HEK293 (cell line): ENCODE measurements at regions not wholly inside any gene's neighbourhood (a gene's known extent, or its start where the extent isn't known, plus 50 kb on each side); places are given as distances from the start of the nearest gene placed in this dataset.

Experiments
- CTCF ChIA-PET: fragments of 350-600 bp; formaldehyde crosslinking; extraction: SDS; loops from one replicate; lab custom pipeline; 2021; ENCODE audit warnings: antibody characterized with exemption; lab: Yijun Ruan, JAX
- POLR2A ChIA-PET: fragments of 300-600 bp; formaldehyde crosslinking; extraction: SDS; loops from one replicate; lab custom pipeline; 2020; ENCODE audit warnings: antibody characterized with exemption, inconsistent platforms; lab: Yijun Ruan, JAX
- H3K27ac ChIP-seq: fragments of 200-500 bp; sonication (Bioruptor generic); 2 replicates; pipeline ENCODE4 v1.5.1; 2014; ENCODE audit warnings: low read depth, low read length, control low read depth, inconsistent platforms; ENCODE audit errors: extremely low read depth
- H3K36me3 ChIP-seq, 2 experiments: fragments of 200-500 bp in 1 of 2; sonication (Bioruptor generic) in 1 of 2; 1 replicate in 1 of 2; 2 replicates in 1 of 2; pipeline ENCODE4 v1.5.1; 2014 to 2017; ENCODE audit warnings: inconsistent platforms in 2 of 2, low read length in 2 of 2; ENCODE audit not compliant: control insufficient read depth in 2 of 2, insufficient read depth in 1 of 2
- H3K4me1 ChIP-seq: fragments of 200-500 bp; sonication (Bioruptor generic); 2 replicates; pipeline ENCODE4 v1.5.1; 2014; ENCODE audit warnings: mild to moderate bottlenecking, low read length, inconsistent platforms; ENCODE audit not compliant: control insufficient read depth, insufficient read depth
- H3K4me3 ChIP-seq: 2 replicates; pipeline ENCODE4 v1.5.1; 2011; ENCODE audit warnings: low read depth, mild to moderate bottlenecking, control low read depth, low read length, moderate library complexity
- H3K9me3 ChIP-seq: fragments of 200-500 bp; sonication (Bioruptor generic); 2 replicates; pipeline ENCODE4 v1.5.1; 2014; ENCODE audit warnings: low read depth, low read length, inconsistent platforms; ENCODE audit not compliant: control insufficient read depth, insufficient read depth
- GLIS2 ChIP-seq: fragments of 450-650 bp; formaldehyde crosslinking; IDR thresholded peaks from 2 replicates; pipeline ENCODE4 v1.5.1; 2016; ENCODE audit warnings: missing biosample characterization, missing genetic modification characterization
- KLF7 ChIP-seq: fragments of 450-650 bp; formaldehyde crosslinking; IDR thresholded peaks from 2 replicates; pipeline ENCODE4 v1.5.1; 2016; ENCODE audit warnings: missing biosample characterization, missing genetic modification characterization, borderline replicate concordance
- OVOL3 ChIP-seq: fragments of 450-650 bp; formaldehyde crosslinking; IDR thresholded peaks from 2 replicates; pipeline ENCODE4 v1.5.1; 2016; ENCODE audit warnings: missing biosample characterization, missing genetic modification characterization
- REST ChIP-seq: fragments of 450-650 bp; formaldehyde crosslinking; IDR thresholded peaks from 2 replicates; pipeline ENCODE4 v1.5.1; 2016; ENCODE audit warnings: missing biosample characterization, missing genetic modification characterization
- YY2 ChIP-seq: fragments of 450-650 bp; formaldehyde crosslinking; IDR thresholded peaks from 2 replicates; pipeline ENCODE4 v1.5.1; 2016; ENCODE audit warnings: missing biosample characterization, missing genetic modification characterization
- ZBTB21 ChIP-seq: fragments of 450-650 bp; formaldehyde crosslinking; IDR thresholded peaks from 2 replicates; pipeline ENCODE4 v1.5.1; 2017; ENCODE audit warnings: missing biosample characterization, missing genetic modification characterization
- ZBTB44 ChIP-seq: fragments of 450-650 bp; IDR thresholded peaks from 2 replicates; pipeline ENCODE4 v1.5.1; 2018; ENCODE audit warnings: missing biosample characterization, mild to moderate bottlenecking, missing genetic modification characterization
- ZNF19 ChIP-seq: fragments of 450-650 bp; formaldehyde crosslinking; IDR thresholded peaks from 2 replicates; pipeline ENCODE4; 2016; ENCODE audit warnings: missing biosample characterization, missing genetic modification characterization, low read depth
- ZNF239 ChIP-seq: fragments of 450-650 bp; formaldehyde crosslinking; IDR thresholded peaks from 2 replicates; pipeline ENCODE4 v1.5.1; 2016; ENCODE audit warnings: missing biosample characterization, missing genetic modification characterization
- ZNF24 ChIP-seq: fragments of 450-650 bp; formaldehyde crosslinking; IDR thresholded peaks from 2 replicates; pipeline ENCODE4 v1.5.1; 2016; ENCODE audit warnings: missing biosample characterization, missing genetic modification characterization
- ZNF248 ChIP-seq: fragments of 450-650 bp; formaldehyde crosslinking; IDR thresholded peaks from 2 replicates; pipeline ENCODE4 v1.5.1; 2017; ENCODE audit warnings: missing biosample characterization, missing genetic modification characterization
- ZNF302 ChIP-seq: fragments of 450-650 bp; formaldehyde crosslinking; IDR thresholded peaks from 2 replicates; pipeline ENCODE4 v1.5.1; 2016; ENCODE audit warnings: missing biosample characterization, missing genetic modification characterization, low read depth
- ZNF341 ChIP-seq: fragments of 450-650 bp; formaldehyde crosslinking; IDR thresholded peaks from 2 replicates; pipeline ENCODE4; 2016; ENCODE audit warnings: low read depth, missing biosample characterization, missing genetic modification characterization
- ZNF362 ChIP-seq: fragments of 450-650 bp; formaldehyde crosslinking; IDR thresholded peaks from 2 replicates; pipeline ENCODE4 v1.5.1; 2016; ENCODE audit warnings: missing biosample characterization, missing genetic modification characterization
- ZNF544 ChIP-seq: fragments of 450-650 bp; formaldehyde crosslinking; IDR thresholded peaks from 2 replicates; pipeline ENCODE4 v1.5.0; 2017; ENCODE audit warnings: missing biosample characterization, missing genetic modification characterization
- ZNF561 ChIP-seq: fragments of 450-650 bp; IDR thresholded peaks from 2 replicates; pipeline ENCODE4 v1.5.1; 2018; ENCODE audit warnings: missing biosample characterization, missing genetic modification characterization, borderline replicate concordance
- TF ChIP-seq, protein P1 (sequence below): fragments of 450-650 bp; IDR thresholded peaks from 2 replicates; pipeline ENCODE4 v1.5.1; 2018; ENCODE audit warnings: missing biosample characterization, missing genetic modification characterization
- TF ChIP-seq, protein P2 (sequence below): fragments of 450-650 bp; formaldehyde crosslinking; IDR thresholded peaks from 2 replicates; pipeline ENCODE4 v1.5.1; 2016; ENCODE audit warnings: missing biosample characterization, missing genetic modification characterization
- TF ChIP-seq, protein P3 (sequence below): fragments of 450-650 bp; formaldehyde crosslinking; IDR thresholded peaks from 2 replicates; pipeline ENCODE4 v1.5.1; 2016; ENCODE audit warnings: missing biosample characterization, missing genetic modification characterization, low read depth

DNA sequence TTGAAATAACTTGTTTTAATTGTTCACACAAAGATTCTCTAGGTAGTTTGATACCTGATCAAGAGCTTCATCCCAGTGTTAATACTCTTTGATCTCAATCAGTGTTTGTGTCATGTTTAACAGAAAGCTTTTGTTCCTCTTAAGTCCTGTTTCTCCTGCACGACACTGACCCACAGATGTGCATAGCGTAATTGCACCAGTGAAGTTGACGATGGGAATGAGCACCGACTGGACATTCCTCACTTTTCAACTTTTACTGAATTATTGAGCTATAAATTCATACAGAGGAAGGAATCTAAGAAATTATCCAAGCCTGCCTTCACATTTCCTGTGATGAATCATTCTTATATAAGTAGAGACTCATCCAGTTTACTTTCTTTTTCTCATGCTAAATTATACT lies 878.7 kb upstream of the TENM3 start:
- TF ChIP-seq ZNF248 (tag by site-specific recombination) (no peak), ZNF561 (tag by site-specific recombination) (no peak), ZNF24 (no peak), ZNF19 (tag by site-specific recombination) (no peak), ZBTB21 (tag by site-specific recombination) (no peak), REST (no peak), ZBTB44 (tag by site-specific recombination) (no peak), ZNF239 (tag by site-specific recombination) (no peak), GLIS2 (tag by site-specific recombination) (no peak), KLF7 (tag by site-specific recombination) (no peak), ZNF302 (tag by site-specific recombination) (no peak), ZNF544 (tag by site-specific recombination) (no peak)
- TF ChIP-seq, protein P1, sequence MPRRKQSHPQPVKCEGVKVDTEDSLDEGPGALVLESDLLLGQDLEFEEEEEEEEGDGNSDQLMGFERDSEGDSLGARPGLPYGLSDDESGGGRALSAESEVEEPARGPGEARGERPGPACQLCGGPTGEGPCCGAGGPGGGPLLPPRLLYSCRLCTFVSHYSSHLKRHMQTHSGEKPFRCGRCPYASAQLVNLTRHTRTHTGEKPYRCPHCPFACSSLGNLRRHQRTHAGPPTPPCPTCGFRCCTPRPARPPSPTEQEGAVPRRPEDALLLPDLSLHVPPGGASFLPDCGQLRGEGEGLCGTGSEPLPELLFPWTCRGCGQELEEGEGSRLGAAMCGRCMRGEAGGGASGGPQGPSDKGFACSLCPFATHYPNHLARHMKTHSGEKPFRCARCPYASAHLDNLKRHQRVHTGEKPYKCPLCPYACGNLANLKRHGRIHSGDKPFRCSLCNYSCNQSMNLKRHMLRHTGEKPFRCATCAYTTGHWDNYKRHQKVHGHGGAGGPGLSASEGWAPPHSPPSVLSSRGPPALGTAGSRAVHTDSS = no peak
- TF ChIP-seq, protein P2, sequence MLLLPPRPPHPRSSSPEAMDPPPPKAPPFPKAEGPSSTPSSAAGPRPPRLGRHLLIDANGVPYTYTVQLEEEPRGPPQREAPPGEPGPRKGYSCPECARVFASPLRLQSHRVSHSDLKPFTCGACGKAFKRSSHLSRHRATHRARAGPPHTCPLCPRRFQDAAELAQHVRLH = no peak
- CTCF ChIA-PET = no interaction called here

DNA sequence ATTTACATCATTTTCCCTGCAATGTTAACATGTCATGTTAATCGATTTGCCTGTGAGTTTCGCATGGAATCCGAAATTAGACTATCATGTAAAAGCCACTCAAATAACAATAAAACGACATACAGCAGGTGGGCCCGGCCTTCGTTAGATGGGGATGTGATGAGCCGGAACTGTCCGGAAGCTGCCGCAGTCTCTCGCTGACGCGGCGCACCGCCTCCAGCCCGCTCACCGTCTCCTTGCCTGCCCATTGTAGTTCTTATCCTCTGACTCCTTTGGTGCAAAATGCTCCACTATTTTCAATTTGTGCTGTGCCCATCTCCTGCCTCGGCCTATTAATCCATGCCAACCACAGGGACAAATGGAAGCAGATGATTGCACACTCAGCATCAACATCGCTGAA lies 877.5 kb upstream of the TENM3 start:
- no peak overlapping the region for H3K27ac ChIP-seq
- CTCF ChIA-PET = no interaction called here
- POLR2A ChIA-PET = no interaction called here
- H3K4me3 ChIP-seq = no peak overlapping the region
- no peaks in the 10 kb centered on the region for H3K9me3 ChIP-seq
- H3K36me3 ChIP-seq = no peaks in the 10 kb centered on the region
- no peaks in the 10 kb centered on the region for H3K4me1 ChIP-seq
- TF ChIP-seq YY2 (no peak), ZNF341 (tag by site-specific recombination) (no peak), OVOL3 (tag by site-specific recombination) (no peak), ZNF362 (tag by site-specific recombination) (no peak), ZBTB44 (tag by site-specific recombination) (no peak)
- TF ChIP-seq, protein P1 = no peak
- TF ChIP-seq, protein P3, sequence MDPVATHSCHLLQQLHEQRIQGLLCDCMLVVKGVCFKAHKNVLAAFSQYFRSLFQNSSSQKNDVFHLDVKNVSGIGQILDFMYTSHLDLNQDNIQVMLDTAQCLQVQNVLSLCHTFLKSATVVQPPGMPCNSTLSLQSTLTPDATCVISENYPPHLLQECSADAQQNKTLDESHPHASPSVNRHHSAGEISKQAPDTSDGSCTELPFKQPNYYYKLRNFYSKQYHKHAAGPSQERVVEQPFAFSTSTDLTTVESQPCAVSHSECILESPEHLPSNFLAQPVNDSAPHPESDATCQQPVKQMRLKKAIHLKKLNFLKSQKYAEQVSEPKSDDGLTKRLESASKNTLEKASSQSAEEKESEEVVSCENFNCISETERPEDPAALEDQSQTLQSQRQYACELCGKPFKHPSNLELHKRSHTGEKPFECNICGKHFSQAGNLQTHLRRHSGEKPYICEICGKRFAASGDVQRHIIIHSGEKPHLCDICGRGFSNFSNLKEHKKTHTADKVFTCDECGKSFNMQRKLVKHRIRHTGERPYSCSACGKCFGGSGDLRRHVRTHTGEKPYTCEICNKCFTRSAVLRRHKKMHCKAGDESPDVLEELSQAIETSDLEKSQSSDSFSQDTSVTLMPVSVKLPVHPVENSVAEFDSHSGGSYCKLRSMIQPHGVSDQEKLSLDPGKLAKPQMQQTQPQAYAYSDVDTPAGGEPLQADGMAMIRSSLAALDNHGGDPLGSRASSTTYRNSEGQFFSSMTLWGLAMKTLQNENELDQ (tag by site-specific recombination) = no peak

More for the DNA sequence above, 878.7 kb upstream of the TENM3 start:
- Histone ChIP-seq H3K36me3 (no peaks in the 10 kb centered on the region), H3K9me3 (no peaks in the 10 kb centered on the region), H3K27ac (no peak overlapping the region), H3K4me1 (no peaks in the 10 kb centered on the region), H3K4me3 (no peak overlapping the region)
- POLR2A ChIA-PET = no interaction called here
